Mucosa of descending colon (tissue), 3 donors: ENCODE measurements at regions not wholly inside any gene's neighbourhood (a gene's known extent, or its start where the extent isn't known, plus 50 kb on each side); places are given as distances from the start of the nearest gene placed in this dataset.
A peak's percentile ranks its signal among the peaks of the same experiment; 100 is the strongest.

Experiments used
- ATAC-seq: fragments of 200-7000 bp; cut with Tn5 transposase; one replicate; pipeline ENCODE4 v1.9.1; 2020; ENCODE audit warnings: mild to moderate bottlenecking, moderate library complexity
- DNase-seq, 3 donors: peaks; one replicate each; pipeline ENCODE4 v3.0.0-alpha.2; 2020
- H3K36me3 ChIP-seq: fragments of 200-600 bp; one replicate; pipeline ENCODE4 v1.8.0; 2021; ENCODE audit warnings: low read depth, mild to moderate bottlenecking
- H3K4me1 ChIP-seq: fragments of 200-600 bp; one replicate; pipeline ENCODE4 v1.8.0; 2021; ENCODE audit warnings: low read depth, mild to moderate bottlenecking
- H3K4me3 ChIP-seq: fragments of 200-600 bp; one replicate; pipeline ENCODE4 v1.8.0; 2021; ENCODE audit warnings: mild to moderate bottlenecking
- H3K9me3 ChIP-seq: fragments of 200-600 bp; one replicate; pipeline ENCODE4 v1.8.0; 2021; ENCODE audit warnings: mild to moderate bottlenecking
- intact Hi-C, 2 donors: fragments of 100-400 bp; cut with DNase I in 1 of 2; cut with micrococcal nuclease in 1 of 2; formaldehyde crosslinking; loops; one replicate each; pipeline versions ENCODE4 v1.11.0 to v1.11.1; 2022; cut with DNase I, micrococcal nuclease
- TF ChIP-seq, protein P1 (sequence below): fragments of 200-600 bp; IDR thresholded peaks from one replicate; pipeline ENCODE4 v1.8.0; 2022; ENCODE audit warnings: antibody characterized with exemption, mild to moderate bottlenecking
- donor health status: DM: no; HTN: no; CAD: no; lungs with moderate emphysema.
- donor health status: DM: no; HTN: no; CAD: no.
- donor health status: DM: no; HTN: yes; CAD: no.

GRCh38 chr10:62614389-62615157 is 189.9 kb upstream of the ADO start:
- DNase-seq (no peak), ATAC-seq (no peak)
- TF ChIP-seq, protein P1, sequence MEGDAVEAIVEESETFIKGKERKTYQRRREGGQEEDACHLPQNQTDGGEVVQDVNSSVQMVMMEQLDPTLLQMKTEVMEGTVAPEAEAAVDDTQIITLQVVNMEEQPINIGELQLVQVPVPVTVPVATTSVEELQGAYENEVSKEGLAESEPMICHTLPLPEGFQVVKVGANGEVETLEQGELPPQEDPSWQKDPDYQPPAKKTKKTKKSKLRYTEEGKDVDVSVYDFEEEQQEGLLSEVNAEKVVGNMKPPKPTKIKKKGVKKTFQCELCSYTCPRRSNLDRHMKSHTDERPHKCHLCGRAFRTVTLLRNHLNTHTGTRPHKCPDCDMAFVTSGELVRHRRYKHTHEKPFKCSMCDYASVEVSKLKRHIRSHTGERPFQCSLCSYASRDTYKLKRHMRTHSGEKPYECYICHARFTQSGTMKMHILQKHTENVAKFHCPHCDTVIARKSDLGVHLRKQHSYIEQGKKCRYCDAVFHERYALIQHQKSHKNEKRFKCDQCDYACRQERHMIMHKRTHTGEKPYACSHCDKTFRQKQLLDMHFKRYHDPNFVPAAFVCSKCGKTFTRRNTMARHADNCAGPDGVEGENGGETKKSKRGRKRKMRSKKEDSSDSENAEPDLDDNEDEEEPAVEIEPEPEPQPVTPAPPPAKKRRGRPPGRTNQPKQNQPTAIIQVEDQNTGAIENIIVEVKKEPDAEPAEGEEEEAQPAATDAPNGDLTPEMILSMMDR, result no peak
- H3K36me3 ChIP-seq, result no peaks in the 10 kb centered on the region
- no peaks in the 10 kb centered on the region for H3K9me3 ChIP-seq
- no peaks in the 10 kb centered on the region for H3K4me1 ChIP-seq
- intact Hi-C loops, result no loop called here
- H3K4me3 ChIP-seq, result no peak overlapping the region

DNA sequence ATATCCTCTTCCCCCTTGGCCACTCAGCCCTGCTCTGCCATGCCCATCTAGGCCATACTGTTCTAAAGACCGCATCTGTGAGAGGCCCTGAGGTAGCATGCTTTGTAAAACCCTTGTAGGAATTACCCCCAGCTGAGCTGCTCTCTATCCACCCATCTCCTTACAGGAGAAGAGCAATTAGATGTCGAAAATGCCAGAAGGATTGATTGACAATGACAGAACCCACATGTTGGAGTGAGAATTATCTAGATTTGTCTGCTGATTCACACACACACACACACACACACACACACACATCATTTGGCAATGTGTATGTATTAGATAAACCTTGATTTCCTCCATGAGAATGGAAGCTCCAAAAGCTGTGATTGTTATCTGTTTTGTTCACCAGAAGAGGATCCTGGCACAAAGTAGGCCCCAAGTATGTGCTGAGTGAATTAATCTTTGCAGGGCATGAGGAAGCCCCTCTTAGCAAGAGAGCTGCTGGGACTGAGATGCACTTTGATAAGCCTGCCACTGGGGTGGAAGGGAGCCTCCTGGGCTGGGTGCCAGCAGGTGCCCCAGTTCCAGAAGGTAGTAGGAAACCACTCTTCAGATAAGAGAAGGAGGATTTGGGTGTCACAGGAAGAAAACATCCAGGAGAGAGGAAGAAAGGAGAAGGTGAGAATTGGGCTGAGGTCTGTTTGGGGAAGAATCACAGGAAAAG is 187.5 kb upstream of the ADO start:
- intact Hi-C loops, result no loop called here
- no peak for DNase-seq
- TF ChIP-seq, protein P1, result no peak
- H3K36me3 ChIP-seq, result no peaks in the 10 kb centered on the region
- no peak overlapping the region for H3K4me3 ChIP-seq
- ATAC-seq, result no peak
- H3K9me3 ChIP-seq, result no peaks in the 10 kb centered on the region
- no peaks in the 10 kb centered on the region for H3K4me1 ChIP-seq

DNA sequence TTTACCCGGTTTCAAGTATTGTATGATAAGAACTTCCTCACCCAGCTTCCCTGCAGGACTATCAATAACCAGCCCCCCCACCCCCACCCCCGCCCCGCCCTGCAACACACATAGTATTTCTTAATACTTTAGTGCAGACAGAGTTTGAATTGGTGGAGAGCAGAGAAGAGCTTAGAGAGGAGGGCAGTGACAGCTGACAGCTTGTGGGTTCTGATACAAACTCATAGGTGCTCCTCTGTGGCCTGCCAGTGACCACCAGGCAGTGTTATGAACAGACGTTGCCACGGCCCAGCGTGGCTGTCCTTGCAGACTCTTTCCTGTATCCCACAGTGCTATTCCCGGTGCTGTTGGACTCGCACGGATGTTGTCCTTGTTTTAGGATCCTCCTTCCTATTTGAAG is 186.9 kb upstream of the ADO start:
- no peaks in the 10 kb centered on the region for H3K36me3 ChIP-seq

DNA sequence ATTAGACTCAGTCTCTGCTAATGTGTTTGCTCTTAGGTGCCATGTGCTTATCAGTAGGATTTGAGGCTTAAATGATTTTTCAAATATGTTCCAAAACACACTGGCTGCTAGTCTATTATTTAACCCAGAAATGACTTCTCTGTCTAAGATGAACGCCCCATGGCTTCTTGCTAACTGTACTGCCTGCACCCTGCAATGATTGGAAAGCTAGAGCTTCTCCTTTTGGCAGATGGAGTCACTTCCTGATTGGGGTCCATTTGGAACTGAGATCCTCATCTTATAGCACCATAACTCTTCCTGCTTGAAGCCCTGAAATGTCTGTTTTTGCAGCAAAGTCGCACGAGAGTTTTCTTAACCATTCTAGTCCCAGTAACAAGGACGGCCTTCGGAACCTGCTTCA is 186.5 kb upstream of the ADO start:
- no peaks in the 10 kb centered on the region for H3K36me3 ChIP-seq
- no peaks in the 10 kb centered on the region for H3K9me3 ChIP-seq
- TF ChIP-seq, protein P1, result no peak
- intact Hi-C loops, result no loop called here
- H3K4me1 ChIP-seq, result no peaks in the 10 kb centered on the region
- H3K4me3 ChIP-seq, result no peak overlapping the region
- no peak for DNase-seq
- peak; percentile 20 for ATAC-seq

More for the DNA sequence above, 186.9 kb upstream of the ADO start:
- DNase-seq (no peak), ATAC-seq (no peak)
- intact Hi-C loops, result no loop called here
- Histone ChIP-seq H3K4me1 (no peaks in the 10 kb centered on the region), H3K4me3 (no peak overlapping the region), H3K9me3 (no peaks in the 10 kb centered on the region)
- TF ChIP-seq, protein P1, result no peak

GRCh38 chr10:62618576-62619412 is 185.7 kb upstream of the ADO start:
- Histone ChIP-seq H3K4me3 (no peak overlapping the region), H3K9me3 (no peaks in the 10 kb centered on the region), H3K4me1 (no peaks in the 10 kb centered on the region), H3K36me3 (no peaks in the 10 kb centered on the region)
- peak; percentile 61 for ATAC-seq
- DNase-seq, result peak in 2 of 3 donors; percentile 43 to 54
- intact Hi-C loops, result no loop called here
- TF ChIP-seq, protein P1, result no peak
